ENCODE measurements at regions not wholly inside any gene's neighbourhood (a gene's known extent, or its start where the extent isn't known, plus 50 kb on each side); places are given as distances from the start of the nearest gene placed in this dataset.

- no peak for DNase-seq (ENCODE audit: low read depth in 2 of 2)
- H3K4me3 ChIP-seq (replicated peaks in 1 of 2; ENCODE audit: low read depth in 2 of 2, low read length in 2 of 2) = no peak overlapping the region
- no peak for TF ChIP-seq CTCF (IDR thresholded peaks at IDR 0.05; ENCODE audit: low read depth, low read length)
Observed at GRCh38 chr7:156402255-156402654, 238.3 kb upstream of the RNF32 start.

GRCh38 chr7:156401617-156402016 lies 239.0 kb upstream of the RNF32 start:
- no peak for TF ChIP-seq CTCF (IDR thresholded peaks at IDR 0.05; ENCODE audit: low read depth, low read length)
- DNase-seq (ENCODE audit: low read depth in 2 of 2) = no peak

GRCh38 chr7:156400046-156400445 lies 240.5 kb upstream of the RNF32 start:
- no peak for TF ChIP-seq CTCF (IDR thresholded peaks at IDR 0.05; ENCODE audit: low read depth, low read length)
- no peak for DNase-seq (ENCODE audit: low read depth in 2 of 2)
- no peak overlapping the region for H3K4me3 ChIP-seq (replicated peaks in 1 of 2; ENCODE audit: low read depth in 2 of 2, low read length in 2 of 2)

More at GRCh38 chr7:156401617-156402016, 239.0 kb upstream of the RNF32 start:
- H3K4me3 ChIP-seq (replicated peaks in 1 of 2; ENCODE audit: low read depth in 2 of 2, low read length in 2 of 2) = no peak overlapping the region

GRCh38 chr7:156397249-156397648 lies 243.3 kb upstream of the RNF32 start:
- no peak overlapping the region for H3K4me3 ChIP-seq (replicated peaks in 1 of 2; ENCODE audit: low read depth in 2 of 2, low read length in 2 of 2)
- DNase-seq (ENCODE audit: low read depth in 2 of 2) = no peak
- TF ChIP-seq CTCF (IDR thresholded peaks at IDR 0.05; ENCODE audit: low read depth, low read length) = no peak

- TF ChIP-seq CTCF (IDR thresholded peaks at IDR 0.05; ENCODE audit: low read depth, low read length) = no peak
- no peak overlapping the region for H3K4me3 ChIP-seq (replicated peaks in 1 of 2; ENCODE audit: low read depth in 2 of 2, low read length in 2 of 2)
- DNase-seq (ENCODE audit: low read depth in 2 of 2) = no peak
Observed at GRCh38 chr7:156389116-156389692, 251.4 kb upstream of the RNF32 start.

- H3K4me3 ChIP-seq (replicated peaks in 1 of 2; ENCODE audit: low read depth in 2 of 2, low read length in 2 of 2) = no peak overlapping the region
- no peak for TF ChIP-seq CTCF (IDR thresholded peaks at IDR 0.05; ENCODE audit: low read depth, low read length)
- DNase-seq (ENCODE audit: low read depth in 2 of 2) = no peak
Observed at GRCh38 chr7:156386097-156386496, 254.5 kb upstream of the RNF32 start.

GRCh38 chr7:156384706-156385105 lies 255.9 kb upstream of the RNF32 start:
- DNase-seq (ENCODE audit: low read depth in 2 of 2) = no peak
- TF ChIP-seq CTCF (IDR thresholded peaks at IDR 0.05; ENCODE audit: low read depth, low read length) = no peak
- H3K4me3 ChIP-seq (replicated peaks in 1 of 2; ENCODE audit: low read depth in 2 of 2, low read length in 2 of 2) = no peak overlapping the region
